ENCODE measurements at regions not wholly inside any gene's neighbourhood (a gene's known extent, or its start where the extent isn't known, plus 50 kb on each side); places are given as distances from the start of the nearest gene placed in this dataset.

GRCh38 chr7:156022483-156023459 lies 210.5 kb upstream of the SHH start:
- H3K36me3 Mint-ChIP-seq (ENCODE audit: low read depth) = no peaks in the 10 kb centered on the region
- ATAC-seq = no peak
- no peaks in the 10 kb centered on the region for H3K4me1 Mint-ChIP-seq
- DNase-seq = no peak
- no peak overlapping the region for H3K27ac Mint-ChIP-seq
- no peaks in the 10 kb centered on the region for H3K9me3 ChIP-seq (ENCODE audit: control insufficient read depth, low read length, poor library complexity, severe bottlenecking)
- H3K4me3 Mint-ChIP-seq = no peak overlapping the region
- peaks cover 2% of the 10 kb centered on the region for H3K27me3 Mint-ChIP-seq

- no peak for DNase-seq
- peaks cover 15% of the 10 kb centered on the region for H3K27me3 Mint-ChIP-seq
- no peak overlapping the region for H3K4me3 Mint-ChIP-seq
- H3K36me3 Mint-ChIP-seq (ENCODE audit: low read depth) = no peaks in the 10 kb centered on the region
- H3K9me3 ChIP-seq (ENCODE audit: control insufficient read depth, low read length, poor library complexity, severe bottlenecking) = no peaks in the 10 kb centered on the region
- ATAC-seq = no peak
- H3K4me1 Mint-ChIP-seq = no peaks in the 10 kb centered on the region
- no peak overlapping the region for H3K27ac Mint-ChIP-seq
Observed at GRCh38 chr7:156021471-156021870, 209.2 kb upstream of the SHH start.

DNA sequence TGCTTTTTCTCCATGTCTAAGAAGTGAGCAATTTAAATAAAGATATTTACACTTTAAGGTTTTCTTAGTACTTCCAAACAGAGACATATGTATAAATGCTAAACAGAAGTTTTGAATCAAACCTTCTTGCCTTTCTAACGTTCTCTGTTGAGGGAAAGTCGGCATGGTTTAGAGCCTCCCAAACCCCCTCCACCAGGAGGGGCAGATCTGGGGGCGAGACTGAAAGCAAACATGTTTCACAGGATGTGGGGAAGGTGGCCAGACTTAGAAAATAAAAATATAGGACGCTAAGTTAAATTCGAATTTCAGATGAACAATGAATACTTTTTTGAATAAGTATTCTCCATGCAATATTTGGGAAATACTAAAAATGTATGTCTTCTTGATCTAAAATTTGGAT lies 208.3 kb upstream of the SHH start:
- no peaks in the 10 kb centered on the region for H3K9me3 ChIP-seq (ENCODE audit: control insufficient read depth, low read length, poor library complexity, severe bottlenecking)
- no peak for ATAC-seq
- no peak overlapping the region for H3K4me3 Mint-ChIP-seq
- H3K27me3 Mint-ChIP-seq = peaks cover 20% of the 10 kb centered on the region
- no peaks in the 10 kb centered on the region for H3K4me1 Mint-ChIP-seq
- no peak overlapping the region for H3K27ac Mint-ChIP-seq
- H3K36me3 Mint-ChIP-seq (ENCODE audit: low read depth) = no peaks in the 10 kb centered on the region
- DNase-seq = no peak

DNA sequence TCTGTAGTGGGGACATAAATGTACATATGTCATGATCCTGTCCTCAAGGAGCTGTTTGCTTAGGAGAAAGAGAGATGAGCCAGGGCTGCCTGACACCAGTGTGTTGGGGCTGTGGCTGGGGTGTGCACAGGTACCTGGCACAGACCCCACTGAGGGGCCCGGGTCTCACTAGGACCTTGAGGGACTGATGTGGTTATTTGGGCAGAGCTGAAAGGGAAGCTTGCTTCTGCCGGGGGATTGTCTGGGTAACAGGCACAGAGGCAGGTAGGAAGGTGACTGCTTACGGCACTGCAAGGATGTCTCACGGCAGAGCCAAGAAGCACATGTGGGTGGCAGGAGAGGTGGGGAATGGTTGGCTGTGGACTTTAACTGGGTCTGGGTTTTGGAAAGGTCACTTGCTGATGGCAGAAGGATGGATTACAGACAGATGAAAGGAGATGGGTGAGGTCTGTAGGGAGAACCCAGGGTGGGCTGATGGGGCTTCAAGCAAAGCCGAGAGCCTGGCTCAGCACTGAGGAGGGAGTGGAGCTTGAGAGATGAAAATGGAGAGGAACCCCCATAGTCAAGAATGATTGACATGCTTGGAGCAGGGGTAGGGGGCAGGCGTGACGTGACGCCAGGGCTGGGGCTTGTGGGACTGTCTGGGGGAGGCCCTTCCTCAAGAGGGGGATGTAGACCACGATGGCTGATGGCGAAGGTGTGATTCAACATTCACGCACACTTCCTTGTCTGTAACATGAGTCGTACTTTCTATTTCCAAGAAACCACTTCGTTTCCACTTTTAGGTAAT lies 207.7 kb upstream of the SHH start:
- ATAC-seq (no peak), DNase-seq (no peak)
- H3K9me3 ChIP-seq (ENCODE audit: control insufficient read depth, low read length, poor library complexity, severe bottlenecking) = no peaks in the 10 kb centered on the region
- Mint-ChIP-seq H3K27me3 (peaks cover 26% of the 10 kb centered on the region), H3K4me3 (no peak overlapping the region), H3K36me3 (ENCODE audit: low read depth) (no peaks in the 10 kb centered on the region), H3K4me1 (no peaks in the 10 kb centered on the region), H3K27ac (no peak overlapping the region)

DNA sequence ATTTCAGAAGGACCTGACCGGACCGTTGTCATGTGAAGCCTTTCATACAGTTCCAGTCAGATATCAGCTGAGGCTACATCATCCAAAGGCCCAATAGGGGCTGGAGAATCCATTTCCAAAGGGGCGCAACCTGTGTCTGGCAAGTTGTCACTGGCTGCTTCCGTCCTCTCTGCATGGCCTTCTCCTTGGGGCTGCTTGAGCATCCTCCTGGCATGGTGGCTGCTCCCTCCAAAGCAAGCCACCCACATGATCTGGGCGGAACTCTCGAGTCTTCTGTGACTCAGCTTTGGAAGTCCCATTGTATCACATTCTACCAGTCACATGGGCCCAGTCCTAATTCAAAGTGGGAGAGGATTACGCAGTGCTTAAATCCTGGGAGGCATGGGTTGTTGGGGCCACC lies 207.0 kb upstream of the SHH start:
- DNase-seq = no peak
- Mint-ChIP-seq H3K27me3 (peaks cover 28% of the 10 kb centered on the region), H3K4me3 (no peak overlapping the region), H3K36me3 (ENCODE audit: low read depth) (no peaks in the 10 kb centered on the region), H3K4me1 (no peaks in the 10 kb centered on the region), H3K27ac (no peak overlapping the region)
- H3K9me3 ChIP-seq (ENCODE audit: control insufficient read depth, low read length, poor library complexity, severe bottlenecking) = no peaks in the 10 kb centered on the region
- no peak for ATAC-seq

- Mint-ChIP-seq H3K27ac (no peak overlapping the region), H3K27me3 (peaks cover 28% of the 10 kb centered on the region), H3K4me1 (no peaks in the 10 kb centered on the region), H3K36me3 (ENCODE audit: low read depth) (no peaks in the 10 kb centered on the region), H3K4me3 (no peak overlapping the region)
- ATAC-seq (no peak), DNase-seq (no peak)
- H3K9me3 ChIP-seq (ENCODE audit: control insufficient read depth, low read length, poor library complexity, severe bottlenecking) = no peaks in the 10 kb centered on the region
Observed at GRCh38 chr7:156017916-156018700, 205.8 kb upstream of the SHH start.

DNA sequence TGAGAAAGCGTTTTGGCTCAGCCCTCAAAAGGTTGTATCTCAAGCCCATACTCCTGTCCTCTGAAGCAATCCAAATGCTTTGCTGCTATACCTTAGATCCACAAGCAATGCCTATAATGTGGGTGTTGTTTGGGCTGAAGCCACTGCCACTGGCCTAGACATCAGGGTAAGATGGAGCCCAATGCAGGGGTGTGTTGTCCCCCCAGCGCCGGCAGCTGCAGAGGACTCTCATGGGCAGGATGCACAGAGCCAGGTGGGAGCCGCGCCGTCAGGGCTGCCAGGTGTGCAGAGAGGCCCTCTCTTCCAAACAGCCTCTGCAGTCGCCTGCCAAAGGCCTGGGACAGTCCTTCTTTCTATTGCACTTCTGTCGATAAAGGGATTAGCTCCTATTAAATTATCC lies 205.2 kb upstream of the SHH start:
- DNase-seq (no peak), ATAC-seq (no peak)
- Mint-ChIP-seq H3K36me3 (ENCODE audit: low read depth) (no peaks in the 10 kb centered on the region), H3K27ac (no peak overlapping the region), H3K27me3 (peaks cover 28% of the 10 kb centered on the region), H3K4me1 (no peaks in the 10 kb centered on the region), H3K4me3 (no peak overlapping the region)
- H3K9me3 ChIP-seq (ENCODE audit: control insufficient read depth, low read length, poor library complexity, severe bottlenecking) = no peaks in the 10 kb centered on the region

DNA sequence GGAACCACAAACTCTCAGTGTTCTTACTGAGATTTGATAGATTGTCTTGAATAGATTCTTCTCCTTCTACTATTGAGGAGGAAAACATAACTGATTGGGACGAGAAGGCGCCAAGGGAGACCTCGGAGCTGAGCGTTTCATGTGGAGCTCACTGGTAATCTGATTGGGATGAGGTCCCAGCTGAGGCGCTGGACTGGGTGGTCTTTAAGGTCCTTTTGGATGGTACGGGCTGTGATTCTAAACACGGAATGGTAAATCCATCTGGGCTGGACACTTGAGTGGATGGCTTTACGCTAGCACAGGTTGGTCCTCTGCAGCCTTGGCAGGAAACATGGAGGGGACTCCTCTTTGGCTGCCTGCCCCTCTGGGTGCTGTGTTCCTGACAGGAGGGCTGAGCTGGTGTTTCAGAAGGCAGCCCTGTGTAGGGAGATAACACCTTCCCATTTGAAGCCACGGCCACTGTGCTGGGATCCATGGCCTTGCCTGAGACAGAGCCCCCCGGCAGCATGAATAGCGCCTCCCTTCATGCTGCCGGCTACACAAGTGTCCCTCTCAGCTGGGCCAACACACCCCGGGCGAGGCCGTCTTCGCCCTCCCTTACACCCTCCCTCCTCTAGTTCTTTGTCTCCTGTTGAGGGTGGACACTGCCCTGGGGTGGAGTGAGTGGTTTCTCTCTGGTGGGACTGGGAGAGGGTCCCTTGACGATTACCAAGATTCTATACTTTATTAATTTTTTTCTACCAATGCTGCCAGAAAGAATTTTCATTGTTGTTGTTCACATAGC lies 203.2 kb upstream of the SHH start:
- ATAC-seq (no peak), DNase-seq (no peak)
- no peaks in the 10 kb centered on the region for H3K4me1 Mint-ChIP-seq
- no peak overlapping the region for H3K4me3 Mint-ChIP-seq
- H3K36me3 Mint-ChIP-seq (ENCODE audit: low read depth) = no peaks in the 10 kb centered on the region
- no peak overlapping the region for H3K27ac Mint-ChIP-seq
- no peaks in the 10 kb centered on the region for H3K9me3 ChIP-seq (ENCODE audit: control insufficient read depth, low read length, poor library complexity, severe bottlenecking)
- H3K27me3 Mint-ChIP-seq = peaks cover 28% of the 10 kb centered on the region

- no peaks in the 10 kb centered on the region for H3K36me3 Mint-ChIP-seq (ENCODE audit: low read depth)
- H3K4me3 Mint-ChIP-seq = no peak overlapping the region
- DNase-seq (no peak), ATAC-seq (no peak)
- peaks cover 3% of the 10 kb centered on the region for H3K9me3 ChIP-seq (ENCODE audit: control insufficient read depth, low read length, poor library complexity, severe bottlenecking)
- peaks cover 28% of the 10 kb centered on the region for H3K27me3 Mint-ChIP-seq
- no peak overlapping the region for H3K27ac Mint-ChIP-seq
- H3K4me1 Mint-ChIP-seq = no peaks in the 10 kb centered on the region
Observed at GRCh38 chr7:156014808-156015207, 202.5 kb upstream of the SHH start.

- Mint-ChIP-seq H3K4me3 (no peak overlapping the region), H3K4me1 (no peaks in the 10 kb centered on the region), H3K27me3 (peaks cover 28% of the 10 kb centered on the region), H3K27ac (no peak overlapping the region), H3K36me3 (ENCODE audit: low read depth) (no peaks in the 10 kb centered on the region)
- H3K9me3 ChIP-seq (ENCODE audit: control insufficient read depth, low read length, poor library complexity, severe bottlenecking) = peaks cover 3% of the 10 kb centered on the region
- ATAC-seq = no peak
- no peak for DNase-seq
Observed at GRCh38 chr7:156014201-156014600, 201.9 kb upstream of the SHH start.

- no peaks in the 10 kb centered on the region for H3K36me3 Mint-ChIP-seq (ENCODE audit: low read depth)
- H3K27me3 Mint-ChIP-seq = peaks cover 22% of the 10 kb centered on the region
- H3K9me3 ChIP-seq (ENCODE audit: control insufficient read depth, low read length, poor library complexity, severe bottlenecking) = peaks cover 3% of the 10 kb centered on the region
- no peaks in the 10 kb centered on the region for H3K4me1 Mint-ChIP-seq
- ATAC-seq = no peak
- no peak overlapping the region for H3K27ac Mint-ChIP-seq
- no peak for DNase-seq
- H3K4me3 Mint-ChIP-seq = no peak overlapping the region
Observed at GRCh38 chr7:156012412-156012811, 200.1 kb upstream of the SHH start.

- DNase-seq (no peak), ATAC-seq (no peak)
- Mint-ChIP-seq H3K27me3 (no peaks in the 10 kb centered on the region), H3K27ac (no peak overlapping the region), H3K4me3 (no peak overlapping the region), H3K36me3 (ENCODE audit: low read depth) (no peaks in the 10 kb centered on the region), H3K4me1 (no peaks in the 10 kb centered on the region)
- peaks cover 3% of the 10 kb centered on the region for H3K9me3 ChIP-seq (ENCODE audit: control insufficient read depth, low read length, poor library complexity, severe bottlenecking)
Observed at GRCh38 chr7:156009569-156009968, 197.3 kb upstream of the SHH start.
